A204.1 (cell line): ENCODE measurements at regions not wholly inside any gene's neighbourhood (a gene's known extent, or its start where the extent isn't known, plus 50 kb on each side); places are given as distances from the start of the nearest gene placed in this dataset.
"Not testable (repeated sequence)": the region's sequence is repeated elsewhere in the genome, so short reads cannot be mapped to it uniquely, and the experiment has no call there.

ENCODE experiments used
- FAIRE-seq: peaks from 2 replicates; lab custom pipeline; 2012; peaks lifted over from hg19 to GRCh38; lab: Jason Lieb, UNC

GRCh38 chr1:233435622-233436021 is 108.1 kb downstream of the MAP3K21 start:
- no peak for FAIRE-seq

DNA sequence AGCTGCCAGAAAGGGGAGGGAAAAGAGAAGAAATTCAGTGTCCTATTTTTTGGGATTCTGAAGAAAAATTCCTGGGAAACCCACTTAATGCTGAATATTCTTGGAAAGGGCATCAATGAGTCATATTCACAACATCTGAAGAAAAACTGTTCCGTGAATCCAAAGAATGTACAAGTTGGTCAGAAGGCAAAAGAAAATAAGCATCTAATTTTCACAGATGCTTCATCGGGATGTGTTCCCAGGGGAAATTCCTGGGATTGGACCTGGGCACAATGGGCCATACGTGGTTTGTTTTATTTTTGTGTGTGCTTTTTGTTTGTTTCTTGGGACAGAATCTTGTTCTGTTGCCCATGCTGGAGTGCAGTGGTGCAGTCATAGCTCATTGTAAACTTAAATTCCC is 112.2 kb downstream of the MAP3K21 start:
- FAIRE-seq, result no peak

GRCh38 chr1:233440951-233441401 is 113.5 kb downstream of the MAP3K21 start:
- FAIRE-seq, result peak; percentile 82

DNA sequence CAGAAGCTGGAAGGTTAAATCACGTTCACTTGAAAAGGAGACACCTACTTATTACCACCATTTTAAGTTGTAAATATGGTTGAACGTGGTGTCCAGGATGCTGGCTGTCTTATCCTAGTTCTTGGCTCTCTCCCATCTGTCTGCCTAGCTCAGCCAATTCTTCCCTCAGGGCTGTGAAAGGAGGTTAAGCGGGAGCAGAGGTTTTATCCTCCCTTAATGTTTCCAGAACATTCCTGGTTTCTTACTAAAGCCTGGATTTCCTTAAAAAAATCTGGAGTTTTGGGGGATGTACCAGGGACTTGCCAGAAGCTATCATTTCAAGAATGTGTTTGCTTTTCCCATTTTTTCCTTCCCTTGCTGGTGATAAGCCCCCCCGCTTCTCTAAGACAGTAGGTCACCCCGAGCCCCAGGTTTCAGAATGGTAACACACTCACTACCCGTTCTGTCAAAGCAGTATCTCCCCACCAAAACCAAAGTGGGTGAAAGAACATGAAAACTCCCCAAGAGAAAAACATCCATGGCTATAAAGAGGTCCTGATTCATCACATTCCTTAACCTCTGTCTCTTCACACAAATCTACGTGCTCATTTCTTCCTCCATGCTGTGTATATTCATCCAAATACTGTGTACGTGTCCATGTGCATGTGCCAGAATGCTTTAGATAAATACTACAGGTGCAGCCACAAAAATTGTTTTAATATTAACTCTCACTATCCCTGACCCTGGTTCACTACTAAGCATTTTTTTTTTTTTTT is 114.7 kb downstream of the MAP3K21 start:
- no peak for FAIRE-seq

- no peak for FAIRE-seq
These were observed 115.7 kb downstream of the MAP3K21 start for GRCh38 chr1:233443040-233443760.

DNA sequence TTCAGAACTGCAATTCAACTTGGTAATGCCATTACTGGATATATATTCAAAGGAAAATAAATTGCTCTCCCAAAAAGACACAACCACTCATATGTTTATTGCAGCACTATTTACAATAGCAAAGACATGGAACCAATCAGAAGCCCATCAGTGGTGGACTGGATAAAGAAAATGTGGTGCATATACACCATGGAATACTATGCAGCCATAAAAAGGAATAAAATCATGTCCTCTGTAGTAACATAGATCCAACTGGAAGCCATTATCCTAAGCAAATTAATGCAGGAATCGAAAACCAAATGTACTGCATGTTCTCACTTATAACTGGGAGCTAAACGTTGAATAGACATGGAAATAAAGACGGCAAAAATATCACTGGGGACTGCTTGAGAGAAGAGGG is 117.0 kb downstream of the MAP3K21 start:
- FAIRE-seq, result no peak

DNA sequence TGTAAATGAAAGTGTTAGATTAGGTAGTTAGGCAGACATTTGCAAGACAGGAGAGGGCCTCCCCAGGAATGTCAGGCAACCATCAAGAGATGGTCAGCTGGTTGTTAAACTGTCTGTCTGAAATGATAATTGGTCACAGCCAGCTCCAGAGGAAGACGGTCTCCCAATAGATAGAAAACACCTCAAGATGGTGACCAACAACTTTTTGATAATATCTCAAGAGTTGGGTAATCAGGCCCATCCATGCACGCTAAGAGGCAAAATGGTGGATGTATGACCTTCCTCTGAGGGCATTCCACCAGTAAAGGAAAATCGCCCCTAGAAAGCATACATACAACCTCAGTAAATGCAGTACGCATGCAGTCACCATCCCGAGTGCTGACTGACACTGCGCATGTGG is 118.2 kb downstream of the MAP3K21 start:
- no peak for FAIRE-seq

DNA sequence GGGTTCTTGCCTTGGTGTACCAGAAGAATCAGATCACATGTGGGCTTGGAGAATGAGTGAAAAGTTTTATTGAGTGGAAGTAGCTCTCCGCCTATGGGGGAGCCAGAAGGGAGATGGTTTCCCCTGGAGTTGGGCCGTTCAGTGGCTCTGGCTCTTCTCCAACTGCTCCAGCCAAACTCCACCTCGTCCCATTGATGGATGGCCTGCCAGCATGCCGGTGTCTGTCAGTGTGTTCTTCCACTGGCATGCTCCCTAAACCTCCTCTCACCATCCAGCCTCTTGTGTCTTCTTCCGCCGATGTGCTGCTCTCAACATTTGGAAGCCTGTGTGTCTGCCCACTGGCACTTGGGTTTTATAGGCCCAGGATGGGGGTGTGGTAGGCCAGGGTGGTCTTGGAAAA is 119.4 kb downstream of the MAP3K21 start:
- no peak for FAIRE-seq

DNA sequence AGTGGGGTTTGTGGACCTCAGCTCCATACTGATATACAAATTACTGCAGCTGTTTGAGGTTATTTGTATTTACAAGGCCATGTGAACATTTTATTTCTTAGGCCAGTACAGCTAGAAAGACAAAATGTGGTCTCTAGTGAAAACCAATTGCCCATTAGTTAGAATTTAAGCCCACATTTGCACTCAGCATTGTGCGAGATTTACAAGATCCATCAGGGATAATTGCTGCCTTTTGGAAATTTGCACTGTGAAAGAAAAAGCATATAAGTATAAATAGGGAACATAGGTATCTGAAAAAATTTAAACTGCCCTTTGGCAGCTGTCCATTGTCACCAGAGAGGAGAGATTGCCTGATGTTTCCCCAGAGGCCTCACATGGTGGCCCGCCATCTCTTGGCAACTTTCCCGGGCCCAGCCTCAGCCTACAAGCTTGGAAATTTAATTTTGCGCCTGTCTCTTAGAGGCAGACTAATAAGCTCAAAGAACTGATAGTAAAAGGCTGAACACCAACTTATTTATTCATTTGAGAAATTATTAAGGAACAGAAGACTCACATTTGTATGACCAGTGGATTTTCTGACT is 120.7 kb downstream of the MAP3K21 start:
- FAIRE-seq, result no peak

GRCh38 chr1:233452724-233453123 is 125.2 kb downstream of the MAP3K21 start:
- no peak for FAIRE-seq

DNA sequence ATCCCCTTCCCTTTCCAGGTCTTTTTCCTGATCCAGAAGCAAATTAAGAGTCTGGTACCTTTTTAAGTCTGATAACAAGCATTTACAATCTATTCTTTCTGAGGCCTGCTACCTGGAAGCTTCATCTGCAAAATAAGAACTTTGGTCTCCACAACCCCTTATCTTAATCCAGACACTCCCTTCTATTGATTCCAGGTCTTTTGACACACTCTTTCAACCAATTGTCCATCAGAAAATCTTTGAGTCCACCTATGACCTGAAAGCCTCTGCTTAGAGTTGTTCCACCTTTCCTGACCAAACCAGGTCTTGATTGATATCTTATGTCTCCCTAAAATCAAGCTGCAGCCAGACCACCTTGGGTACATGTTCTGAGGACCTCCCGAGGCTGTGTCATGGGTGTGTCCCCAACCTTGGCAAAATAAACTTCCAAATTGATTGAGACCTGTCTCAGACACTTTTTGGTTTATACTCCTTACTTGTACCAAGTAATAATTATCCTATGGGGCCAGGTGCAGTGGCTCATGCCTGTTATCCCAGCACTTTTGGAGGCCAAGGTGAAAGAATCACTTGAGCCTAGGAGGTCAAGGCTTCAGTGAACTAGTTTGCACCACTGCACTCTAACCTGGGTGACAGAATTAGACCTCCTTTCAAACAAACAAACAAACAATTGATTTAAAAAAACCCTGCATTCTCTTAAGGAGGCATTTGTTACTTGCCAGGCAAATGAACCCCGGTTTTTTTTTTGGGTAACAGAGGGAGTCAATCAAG is 126.1 kb downstream of the MAP3K21 start:
- FAIRE-seq, result no peak

- FAIRE-seq, result no peak
These were observed 132.0 kb downstream of the MAP3K21 start for GRCh38 chr1:233459470-233459945.

- FAIRE-seq, result no peak
These were observed 132.4 kb downstream of the MAP3K21 start for GRCh38 chr1:233459968-233460367.

DNA sequence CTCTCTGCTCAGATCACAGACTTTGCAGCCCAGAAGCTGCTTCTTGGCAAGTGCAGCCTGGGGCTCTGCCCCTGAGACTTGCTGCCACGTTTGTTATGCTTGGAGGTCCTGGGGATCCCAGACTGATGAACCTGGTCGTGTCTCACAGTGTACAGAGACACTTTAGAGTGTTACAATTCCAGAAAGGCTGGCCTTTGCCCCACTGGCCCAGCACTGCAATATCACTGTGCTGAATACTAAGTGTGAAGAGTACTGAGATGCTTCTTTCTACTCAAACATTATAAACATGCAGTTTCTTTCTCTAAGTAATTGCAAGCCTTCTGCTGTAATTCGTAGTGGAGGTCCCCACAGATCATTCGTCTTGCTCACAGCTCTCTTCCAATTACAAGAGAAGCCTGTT is 133.2 kb downstream of the MAP3K21 start:
- no peak for FAIRE-seq

- no peak for FAIRE-seq
These were observed 134.3 kb downstream of the MAP3K21 start for GRCh38 chr1:233461847-233462246.

DNA sequence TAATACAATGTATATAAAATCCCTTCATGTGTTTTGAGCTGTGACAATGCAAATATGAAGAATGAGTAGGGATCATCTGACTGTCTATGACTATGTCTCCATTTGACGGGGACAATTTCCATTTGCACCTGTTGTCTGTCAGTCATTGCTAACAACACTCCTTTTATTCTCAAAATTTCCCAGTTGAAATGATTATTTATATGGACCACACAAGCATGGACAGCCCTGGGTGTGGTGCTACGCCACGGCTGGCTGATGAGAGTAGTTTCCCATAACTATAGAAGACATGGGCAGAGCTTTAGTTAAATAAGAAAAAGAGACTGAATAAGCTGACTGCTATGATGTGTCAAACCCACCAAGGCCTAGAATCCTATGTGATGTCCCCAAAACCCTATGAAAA is 135.8 kb downstream of the MAP3K21 start:
- FAIRE-seq, result no peak

GRCh38 chr1:233465745-233466343 is 138.3 kb downstream of the MAP3K21 start:
- no peak for FAIRE-seq

- no peak for FAIRE-seq
These were observed 143.0 kb upstream of the KCNK1 start for GRCh38 chr1:233470741-233471499.

DNA sequence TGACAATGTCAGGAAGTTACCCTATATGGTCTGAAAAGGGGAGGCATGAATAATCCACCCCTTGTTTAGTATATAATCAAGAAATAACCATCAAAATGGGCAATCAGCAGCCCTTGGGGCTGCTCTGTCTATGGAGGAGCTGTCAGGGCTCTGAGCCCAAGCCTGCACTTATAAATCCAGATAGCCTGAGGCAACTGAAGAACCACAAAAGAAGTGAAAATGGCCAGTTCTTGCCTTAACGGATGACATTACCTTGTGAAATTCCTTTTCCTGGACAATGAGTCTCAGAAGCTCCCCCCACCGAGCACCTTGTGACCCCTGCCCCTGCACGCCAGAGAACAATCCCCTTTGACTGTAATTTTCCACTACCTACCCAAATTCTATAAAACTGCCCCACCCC is 142.1 kb upstream of the KCNK1 start:
- FAIRE-seq, result not testable (repeated sequence)

DNA sequence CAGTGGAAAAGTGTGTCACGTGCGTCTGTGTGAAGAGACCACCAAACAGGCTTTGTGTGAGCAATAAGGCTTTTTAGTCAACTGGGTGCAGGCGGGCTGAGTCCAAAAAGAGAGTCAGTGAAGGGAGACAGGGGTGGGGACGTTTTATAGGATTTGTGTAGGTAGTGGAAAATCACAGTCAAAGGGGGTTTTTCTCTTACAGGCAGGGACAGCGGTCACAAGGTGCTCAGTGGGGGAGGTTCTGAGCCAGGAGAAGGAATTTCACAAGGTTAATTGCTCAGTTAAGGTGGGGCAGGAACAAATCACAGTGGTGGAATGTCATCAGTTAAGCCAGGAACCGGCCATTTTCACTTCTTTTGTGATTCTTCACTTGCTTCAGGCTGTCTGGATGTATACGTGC is 141.1 kb upstream of the KCNK1 start:
- FAIRE-seq, result not testable (repeated sequence)

- FAIRE-seq, result no peak
These were observed 140.2 kb upstream of the KCNK1 start for GRCh38 chr1:233473549-233474204.
